Chondrocyte (in vitro differentiated cells): ENCODE measurements at regions not wholly inside any gene's neighbourhood (a gene's known extent, or its start where the extent isn't known, plus 50 kb on each side); places are given as distances from the start of the nearest gene placed in this dataset.

Experiments used
- DNase-seq: peaks from one replicate; pipeline ENCODE4 v3.0.0; 2021; ENCODE audit warnings: mixed read lengths, low spot score
- H3K27ac Mint-ChIP-seq: one replicate; pipeline ENCODE4 v1.8.0; 2021; ENCODE audit warnings: mild to moderate bottlenecking, moderate library complexity, mixed read lengths; ENCODE audit not compliant: unreplicated experiment
- H3K27me3 Mint-ChIP-seq: 2 replicates; pipeline ENCODE4 v1.8.0; 2021; ENCODE audit warnings: low read depth, mixed read lengths
- H3K36me3 Mint-ChIP-seq: 2 replicates; pipeline ENCODE4 v1.8.0; 2021; ENCODE audit warnings: low read depth, mixed read lengths
- H3K4me1 Mint-ChIP-seq: 2 replicates; pipeline ENCODE4 v1.8.0; 2021; ENCODE audit warnings: low read depth, mild to moderate bottlenecking, mixed read lengths
- H3K4me3 Mint-ChIP-seq: one replicate; pipeline ENCODE4 v1.8.0; 2021; ENCODE audit warnings: mild to moderate bottlenecking, moderate library complexity, mixed read lengths; ENCODE audit not compliant: unreplicated experiment
- H3K9me3 Mint-ChIP-seq: 2 replicates; pipeline ENCODE4 v1.8.0; 2021; ENCODE audit warnings: low read depth, mixed read lengths
- CTCF ChIP-seq: fragments of 200-600 bp; sonication (generic); IDR thresholded peaks from 2 replicates; pipeline ENCODE4 v1.5.0; 2021; ENCODE audit warnings: antibody characterized with exemption, mild to moderate bottlenecking, moderate library complexity

- Mint-ChIP-seq H3K9me3 (no peaks in the 10 kb centered on the region), H3K27me3 (no peaks in the 10 kb centered on the region), H3K27ac (no peak overlapping the region), H3K36me3 (no peaks in the 10 kb centered on the region), H3K4me1 (peaks cover 4% of the 10 kb centered on the region), H3K4me3 (no peak overlapping the region)
- DNase-seq = no peak
- no peak for TF ChIP-seq CTCF
These were observed 186.5 kb upstream of the COPS8 start for GRCh38 chr2:236899146-236899545.

- Mint-ChIP-seq H3K27me3 (no peaks in the 10 kb centered on the region), H3K9me3 (no peaks in the 10 kb centered on the region), H3K4me1 (peaks cover 4% of the 10 kb centered on the region), H3K36me3 (no peaks in the 10 kb centered on the region), H3K27ac (no peak overlapping the region), H3K4me3 (no peak overlapping the region)
- DNase-seq = no peak
- no peak for TF ChIP-seq CTCF
These were observed 185.6 kb upstream of the COPS8 start for GRCh38 chr2:236899950-236900640.

- Mint-ChIP-seq H3K4me1 (peaks cover 4% of the 10 kb centered on the region), H3K27me3 (peaks cover 2% of the 10 kb centered on the region), H3K27ac (no peak overlapping the region), H3K9me3 (no peaks in the 10 kb centered on the region), H3K4me3 (no peak overlapping the region), H3K36me3 (no peaks in the 10 kb centered on the region)
- no peak for TF ChIP-seq CTCF
- no peak for DNase-seq
These were observed 183.7 kb upstream of the COPS8 start for GRCh38 chr2:236901956-236902355.

GRCh38 chr2:236903978-236904377 is 181.7 kb upstream of the COPS8 start:
- TF ChIP-seq CTCF = no peak
- H3K4me1 Mint-ChIP-seq = peaks cover 4% of the 10 kb centered on the region

GRCh38 chr2:236904389-236905263 is 181.1 kb upstream of the COPS8 start:
- Mint-ChIP-seq H3K27ac (no peak overlapping the region), H3K9me3 (no peaks in the 10 kb centered on the region), H3K4me3 (no peak overlapping the region), H3K27me3 (peaks cover 2% of the 10 kb centered on the region), H3K4me1 (peaks cover 4% of the 10 kb centered on the region), H3K36me3 (no peaks in the 10 kb centered on the region)
- no peak for TF ChIP-seq CTCF
- no peak for DNase-seq

More at GRCh38 chr2:236903978-236904377, 181.7 kb upstream of the COPS8 start:
- H3K27me3 Mint-ChIP-seq = peaks cover 2% of the 10 kb centered on the region
- no peak overlapping the region for H3K4me3 Mint-ChIP-seq
- no peak for DNase-seq
- no peaks in the 10 kb centered on the region for H3K36me3 Mint-ChIP-seq
- no peak overlapping the region for H3K27ac Mint-ChIP-seq
- H3K9me3 Mint-ChIP-seq = no peaks in the 10 kb centered on the region
